GM23338 (cell line): ENCODE measurements at regions not wholly inside any gene's neighbourhood (a gene's known extent, or its start where the extent isn't known, plus 50 kb on each side); places are given as distances from the start of the nearest gene placed in this dataset.

ENCODE experiments used
- ATAC-seq: fragments of 200-7000 bp; cut with Tn5 transposase; 3 replicates; pipeline ENCODE4 v1.9.1; 2020
- DNase-seq: peaks from one replicate; pipeline ENCODE4 v3.0.0-alpha.2; 2015; ENCODE audit warnings: low spot score
- H2AFZ ChIP-seq: fragments of 200-600 bp; sonication (generic); 2 replicates; pipeline ENCODE4 v1.8.0; 2016; ENCODE audit warnings: antibody characterized with exemption, mild to moderate bottlenecking, moderate library complexity
- H3F3A ChIP-seq: fragments of 200-600 bp; sonication (generic); replicated peaks from 2 replicates; pipeline ENCODE4 v1.8.0; 2017; ENCODE audit warnings: antibody characterized with exemption, mixed run types, low read depth
- H3K27ac ChIP-seq: fragments of 200-600 bp; sonication (generic); 2 replicates; pipeline ENCODE4 v1.6.1; 2016; ENCODE audit warnings: low read depth
- H3K27me3 ChIP-seq: fragments of 200-600 bp; sonication (generic); 2 replicates; pipeline ENCODE4 v1.8.0; 2016; ENCODE audit warnings: mild to moderate bottlenecking, mixed run types, moderate library complexity; ENCODE audit not compliant: insufficient read depth
- H3K36me3 ChIP-seq: fragments of 200-600 bp; sonication (generic); 2 replicates; pipeline ENCODE4 v1.8.0; 2016; ENCODE audit warnings: mild to moderate bottlenecking; ENCODE audit not compliant: insufficient read depth
- H3K4me1 ChIP-seq: fragments of 200-600 bp; sonication (generic); 2 replicates; pipeline ENCODE4 v1.8.0; 2016; ENCODE audit warnings: mild to moderate bottlenecking, moderate library complexity; ENCODE audit not compliant: insufficient read depth
- H3K4me2 ChIP-seq: fragments of 200-600 bp; sonication (generic); 2 replicates; pipeline ENCODE4 v1.7.1; 2017; ENCODE audit warnings: mixed run types
- H3K4me3 ChIP-seq: fragments of 200-600 bp; sonication (generic); 2 replicates; pipeline ENCODE4 v1.6.1; 2016; ENCODE audit warnings: mixed run types
- H3K79me2 ChIP-seq: fragments of 200-600 bp; sonication (generic); replicated peaks from 2 replicates; pipeline ENCODE4 v1.8.0; 2017; ENCODE audit warnings: mild to moderate bottlenecking; ENCODE audit not compliant: insufficient read depth
- H3K9me2 ChIP-seq: fragments of 200-600 bp; sonication (generic); 2 replicates; pipeline ENCODE4 v1.8.0; 2017; ENCODE audit not compliant: insufficient read depth
- H4K20me1 ChIP-seq: fragments of 200-600 bp; sonication (generic); replicated peaks from 2 replicates; pipeline ENCODE4 v1.8.0; 2017; ENCODE audit warnings: mild to moderate bottlenecking; ENCODE audit not compliant: insufficient read depth
- H3K27ac Mint-ChIP-seq: 2 replicates; pipeline ENCODE4 v1.8.0; 2020; ENCODE audit warnings: inconsistent platforms, mild to moderate bottlenecking, moderate library complexity, mixed read lengths
- H3K27me3 Mint-ChIP-seq: 3 replicates; pipeline ENCODE4 v1.8.0; 2022; ENCODE audit warnings: low read depth, mild to moderate bottlenecking, moderate library complexity, mixed read lengths, inconsistent platforms; ENCODE audit not compliant: insufficient read depth, poor library complexity
- H3K36me3 Mint-ChIP-seq: 3 replicates; pipeline ENCODE4 v1.8.0; 2021; ENCODE audit warnings: low read depth, mild to moderate bottlenecking, inconsistent platforms, moderate library complexity, mixed read lengths
- H3K4me1 Mint-ChIP-seq: 3 replicates; pipeline ENCODE4 v1.8.0; 2020; ENCODE audit warnings: mild to moderate bottlenecking, inconsistent platforms, mixed read lengths
- H3K4me3 Mint-ChIP-seq: 3 replicates; pipeline ENCODE4 v1.8.0; 2021; ENCODE audit warnings: moderate library complexity, mild to moderate bottlenecking, inconsistent platforms, mixed read lengths
- H3K9me3 Mint-ChIP-seq: 3 replicates; pipeline ENCODE4 v1.8.0; 2020; ENCODE audit warnings: moderate library complexity, mild to moderate bottlenecking, inconsistent platforms, mixed read lengths
- CREB1 ChIP-seq: fragments of 250-450 bp; sonication (Bioruptor Pico); IDR thresholded peaks from 2 replicates; pipeline ENCODE4 v1.5.0; 2020; ENCODE audit warnings: low read depth, mild to moderate bottlenecking, moderate library complexity
- EZH2 ChIP-seq: fragments of 200-600 bp; sonication (generic); IDR thresholded peaks from one replicate; pipeline ENCODE4 v1.8.0; 2017; ENCODE audit warnings: antibody characterized with exemption, mild to moderate bottlenecking, low read depth; ENCODE audit not compliant: unreplicated experiment
- EZH2phosphoT487 ChIP-seq: fragments of 200-600 bp; sonication (generic); IDR thresholded peaks from one replicate; pipeline ENCODE4 v1.8.1; 2018; ENCODE audit warnings: antibody characterized with exemption; ENCODE audit not compliant: unreplicated experiment
- STAT1 ChIP-seq: IDR thresholded peaks from one replicate; pipeline ENCODE4 v1.6.1; 2016; ENCODE audit warnings: antibody characterized with exemption; ENCODE audit not compliant: unreplicated experiment
- ZNF114 ChIP-seq: fragments of 250-450 bp; sonication (Bioruptor Pico); IDR thresholded peaks from 2 replicates; pipeline ENCODE4 v1.5.0; 2020; ENCODE audit warnings: mild to moderate bottlenecking, moderate library complexity
- ZNF331 ChIP-seq: fragments of 250-450 bp; sonication (Bioruptor Pico); IDR thresholded peaks from 2 replicates; pipeline ENCODE4 v1.5.0; 2020; ENCODE audit warnings: low read depth, mild to moderate bottlenecking, moderate library complexity
- ZNF462 ChIP-seq: fragments of 250-450 bp; sonication (Bioruptor Pico); IDR thresholded peaks from 2 replicates; pipeline ENCODE4 v1.5.0; 2020; ENCODE audit warnings: mild to moderate bottlenecking, moderate library complexity
- TF ChIP-seq, protein P1 (sequence below): IDR thresholded peaks from 2 replicates; pipeline ENCODE4 v1.6.1; 2016; ENCODE audit warnings: antibody characterized with exemption

- TF ChIP-seq ZNF462 (CRISPR knock-in tag) = no peak
- no peak for TF ChIP-seq EZH2phosphoT487
- TF ChIP-seq ZNF114 (CRISPR knock-in tag) = no peak
- TF ChIP-seq ZNF331 = no peak
Measured at GRCh38 chr3:189094539-189094938, 77.2 kb upstream of the TPRG1 start (continued).

DNA sequence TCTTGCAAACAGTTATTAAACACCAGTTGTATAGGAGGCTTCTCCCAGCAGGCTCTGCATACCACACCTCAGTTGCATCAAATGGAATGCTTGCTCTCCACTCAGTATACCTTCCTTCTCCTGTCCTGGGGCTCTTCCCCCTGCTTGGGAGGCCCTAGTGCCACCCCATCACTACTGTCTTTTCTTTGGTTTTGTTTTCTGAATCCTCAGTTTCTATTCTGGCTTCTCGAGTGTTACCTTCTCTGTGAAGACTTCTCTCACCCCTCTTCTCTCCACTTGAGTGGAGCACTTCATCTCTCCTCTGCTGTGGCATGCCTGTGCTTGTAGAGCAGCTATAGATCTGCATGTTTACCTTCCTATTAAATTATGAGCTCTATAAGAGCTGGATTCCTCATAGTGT, 75.7 kb upstream of the TPRG1 start:
- Mint-ChIP-seq H3K36me3 (no peaks in the 10 kb centered on the region), H3K9me3 (no peaks in the 10 kb centered on the region), H3K4me3 (no peak overlapping the region), H3K27ac (no peak overlapping the region), H3K4me1 (no peaks in the 10 kb centered on the region), H3K27me3 (no peaks in the 10 kb centered on the region)
- Histone ChIP-seq H3K27ac (no peak overlapping the region), H4K20me1 (no peaks in the 10 kb centered on the region), H3K4me1 (no peaks in the 10 kb centered on the region), H3K27me3 (no peaks in the 10 kb centered on the region), H3K4me2 (no peak overlapping the region), H3K9me2 (0 out of 2 replicates have a peak, but pooled peaks cover 8% of the 10 kb centered on the region), H2AFZ (no peak overlapping the region), H3F3A (no peaks in the 10 kb centered on the region), H3K36me3 (no peaks in the 10 kb centered on the region), H3K4me3 (no peak overlapping the region), H3K79me2 (no peaks in the 10 kb centered on the region)
- TF ChIP-seq STAT1 = no peak
- TF ChIP-seq EZH2 = no peak
- TF ChIP-seq, protein P1, sequence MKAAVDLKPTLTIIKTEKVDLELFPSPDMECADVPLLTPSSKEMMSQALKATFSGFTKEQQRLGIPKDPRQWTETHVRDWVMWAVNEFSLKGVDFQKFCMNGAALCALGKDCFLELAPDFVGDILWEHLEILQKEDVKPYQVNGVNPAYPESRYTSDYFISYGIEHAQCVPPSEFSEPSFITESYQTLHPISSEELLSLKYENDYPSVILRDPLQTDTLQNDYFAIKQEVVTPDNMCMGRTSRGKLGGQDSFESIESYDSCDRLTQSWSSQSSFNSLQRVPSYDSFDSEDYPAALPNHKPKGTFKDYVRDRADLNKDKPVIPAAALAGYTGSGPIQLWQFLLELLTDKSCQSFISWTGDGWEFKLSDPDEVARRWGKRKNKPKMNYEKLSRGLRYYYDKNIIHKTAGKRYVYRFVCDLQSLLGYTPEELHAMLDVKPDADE = no peak
- no peak for TF ChIP-seq CREB1 (CRISPR knock-in tag)
- TF ChIP-seq ZNF331 = no peak
- DNase-seq (no peak), ATAC-seq (no peak)
